ENCODE measurements at regions not wholly inside any gene's neighbourhood (a gene's known extent, or its start where the extent isn't known, plus 50 kb on each side); places are given as distances from the start of the nearest gene placed in this dataset.

GRCh38 chr2:120881981-120882788, 146.5 kb downstream of the GLI2 start:
- DNase-seq (ENCODE audit: low spot score) = no peak

GRCh38 chr2:120883607-120884440, 148.2 kb downstream of the GLI2 start:
- DNase-seq (ENCODE audit: low spot score) = no peak

GRCh38 chr2:120884472-120885290, 149.0 kb downstream of the GLI2 start:
- no peak for DNase-seq (ENCODE audit: low spot score)

GRCh38 chr2:120885321-120885720, 149.7 kb downstream of the GLI2 start:
- DNase-seq (ENCODE audit: low spot score) = no peak

GRCh38 chr2:120885749-120886148, 150.1 kb downstream of the GLI2 start:
- DNase-seq (ENCODE audit: low spot score) = no peak

- no peak for DNase-seq (ENCODE audit: low spot score)
These were observed 151.1 kb downstream of the GLI2 start for GRCh38 chr2:120886534-120887319.

GRCh38 chr2:120887320-120887697, 151.6 kb downstream of the GLI2 start:
- no peak for DNase-seq (ENCODE audit: low spot score)

- DNase-seq (ENCODE audit: low spot score) = no peak
These were observed 152.1 kb downstream of the GLI2 start for GRCh38 chr2:120887741-120888231.

- no peak for DNase-seq (ENCODE audit: low spot score)
These were observed 153.2 kb downstream of the GLI2 start for GRCh38 chr2:120888851-120889250.

GRCh38 chr2:120889936-120890335, 154.3 kb downstream of the GLI2 start:
- no peak for DNase-seq (ENCODE audit: low spot score)

- no peak for DNase-seq (ENCODE audit: low spot score)
These were observed 155.1 kb downstream of the GLI2 start for GRCh38 chr2:120890566-120891360.

GRCh38 chr2:120892271-120892966, 156.8 kb downstream of the GLI2 start:
- no peak for DNase-seq (ENCODE audit: low spot score)

- DNase-seq (ENCODE audit: low spot score) = no peak
These were observed 157.4 kb downstream of the GLI2 start for GRCh38 chr2:120892967-120893667.

GRCh38 chr2:120893811-120894584, 158.3 kb downstream of the GLI2 start:
- no peak for DNase-seq (ENCODE audit: low spot score)

GRCh38 chr2:120894966-120895365, 159.3 kb downstream of the GLI2 start:
- DNase-seq (ENCODE audit: low spot score) = no peak

GRCh38 chr2:120896126-120896525, 160.5 kb downstream of the GLI2 start:
- DNase-seq (ENCODE audit: low spot score) = no peak

GRCh38 chr2:120896901-120897300, 161.2 kb downstream of the GLI2 start:
- DNase-seq (ENCODE audit: low spot score) = no peak

GRCh38 chr2:120897399-120897798, 161.7 kb downstream of the GLI2 start:
- no peak for DNase-seq (ENCODE audit: low spot score)
